ENCODE measurements at regions not wholly inside any gene's neighbourhood (a gene's known extent, or its start where the extent isn't known, plus 50 kb on each side); places are given as distances from the start of the nearest gene placed in this dataset.

GRCh38 chr1:56331207-56331891 lies 248.0 kb downstream of the PLPP3 start:
- TF ChIP-seq EZH2phosphoT487 (IDR thresholded peaks at IDR 0.05; ENCODE audit: insufficient read depth, low read depth) = no peak
- TF ChIP-seq EZH2 (IDR thresholded peaks at IDR 0.05; ENCODE audit: insufficient read depth, poor library complexity, severe bottlenecking) = no peak
